ENCODE measurements at regions not wholly inside any gene's neighbourhood (a gene's known extent, or its start where the extent isn't known, plus 50 kb on each side); places are given as distances from the start of the nearest gene placed in this dataset.

DNA sequence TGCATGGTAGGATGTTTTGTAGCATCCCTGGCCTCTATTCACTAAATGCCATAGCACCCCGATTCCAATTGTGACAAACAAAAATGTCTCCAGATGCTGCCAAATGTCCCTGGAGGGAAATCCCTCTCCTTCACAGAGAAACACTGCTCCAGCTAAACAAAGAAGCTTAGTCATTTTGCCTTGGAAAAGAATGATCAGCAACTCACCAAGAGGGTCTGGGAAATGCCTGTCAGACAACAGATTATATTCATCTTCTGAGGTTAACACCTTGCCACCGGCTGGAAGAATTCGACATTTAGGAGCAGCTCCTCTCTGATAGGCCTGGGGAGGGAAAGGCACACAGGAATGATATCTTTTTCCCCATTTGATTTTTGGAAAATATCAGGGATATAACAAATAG lies 84.4 kb downstream of the NIBAN1 start:
- TF ChIP-seq CTCF (IDR thresholded peaks at IDR 0.05; ENCODE audit: low read length) (no peak), EZH2phosphoT487 (IDR thresholded peaks at IDR 0.05; ENCODE audit: low read length) (no peak)
